ENCODE measurements at regions not wholly inside any gene's neighbourhood (a gene's known extent, or its start where the extent isn't known, plus 50 kb on each side); places are given as distances from the start of the nearest gene placed in this dataset.

DNA sequence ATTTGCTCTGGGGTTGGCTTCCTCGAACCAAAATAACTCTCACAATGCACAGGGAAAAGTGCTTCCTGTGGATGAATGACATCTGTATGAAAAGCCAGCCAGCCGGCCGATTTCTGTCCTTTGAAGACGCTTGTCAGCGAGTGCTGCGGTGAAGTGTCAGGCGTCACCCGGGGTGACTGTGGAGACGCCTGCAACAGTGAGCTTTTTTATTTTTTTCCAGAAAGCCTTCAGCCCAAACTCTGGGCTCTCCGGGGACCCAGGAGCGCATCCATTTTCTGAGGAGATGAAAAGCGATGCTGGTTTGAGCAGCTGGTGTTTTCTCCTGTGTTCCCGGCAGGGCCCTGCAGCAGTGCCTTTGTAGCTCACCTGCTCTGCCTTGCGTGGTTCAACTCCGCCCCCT is 147.9 kb upstream of the MYL2 start:
- TF ChIP-seq, protein P1, sequence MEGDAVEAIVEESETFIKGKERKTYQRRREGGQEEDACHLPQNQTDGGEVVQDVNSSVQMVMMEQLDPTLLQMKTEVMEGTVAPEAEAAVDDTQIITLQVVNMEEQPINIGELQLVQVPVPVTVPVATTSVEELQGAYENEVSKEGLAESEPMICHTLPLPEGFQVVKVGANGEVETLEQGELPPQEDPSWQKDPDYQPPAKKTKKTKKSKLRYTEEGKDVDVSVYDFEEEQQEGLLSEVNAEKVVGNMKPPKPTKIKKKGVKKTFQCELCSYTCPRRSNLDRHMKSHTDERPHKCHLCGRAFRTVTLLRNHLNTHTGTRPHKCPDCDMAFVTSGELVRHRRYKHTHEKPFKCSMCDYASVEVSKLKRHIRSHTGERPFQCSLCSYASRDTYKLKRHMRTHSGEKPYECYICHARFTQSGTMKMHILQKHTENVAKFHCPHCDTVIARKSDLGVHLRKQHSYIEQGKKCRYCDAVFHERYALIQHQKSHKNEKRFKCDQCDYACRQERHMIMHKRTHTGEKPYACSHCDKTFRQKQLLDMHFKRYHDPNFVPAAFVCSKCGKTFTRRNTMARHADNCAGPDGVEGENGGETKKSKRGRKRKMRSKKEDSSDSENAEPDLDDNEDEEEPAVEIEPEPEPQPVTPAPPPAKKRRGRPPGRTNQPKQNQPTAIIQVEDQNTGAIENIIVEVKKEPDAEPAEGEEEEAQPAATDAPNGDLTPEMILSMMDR (IDR thresholded peaks at IDR 0.05): no peak
- no peaks in the 10 kb centered on the region for H3K4me1 ChIP-seq
- peaks cover 0 to 27% of the 10 kb centered on the region in 2 donors for H3K27me3 ChIP-seq
- H3K27ac ChIP-seq: no peak overlapping the region
- no peak overlapping the region for H3K4me3 ChIP-seq
- intact Hi-C loops (cut with DNase I): no loop called here
- H3K36me3 ChIP-seq: no peaks in the 10 kb centered on the region
- ATAC-seq (no peak), DNase-seq (peak in 1 of 4 donors; percentile 20)
- no peaks in the 10 kb centered on the region for H3K9me3 ChIP-seq

DNA sequence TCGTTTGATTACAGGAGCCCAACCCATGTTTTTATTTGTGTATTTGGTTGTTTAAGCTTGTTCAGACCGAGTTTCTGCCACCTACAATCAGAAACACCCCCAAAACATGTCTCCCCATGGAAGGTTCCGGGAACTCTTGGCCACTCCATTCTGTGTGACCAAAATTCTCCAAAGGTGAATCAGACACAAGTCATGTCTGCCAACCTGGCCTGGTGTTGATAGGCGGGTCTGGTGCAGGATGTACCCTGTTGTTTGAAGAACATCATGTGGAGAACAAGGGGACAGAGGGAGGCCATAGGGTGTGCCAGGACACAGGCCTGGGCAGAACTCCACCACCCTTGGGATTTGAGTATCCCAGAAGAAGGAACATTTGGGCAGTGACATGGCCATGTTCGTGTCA is 147.1 kb upstream of the MYL2 start:
- no peaks in the 10 kb centered on the region for H3K36me3 ChIP-seq
- H3K4me1 ChIP-seq: no peaks in the 10 kb centered on the region
- TF ChIP-seq, protein P1 (IDR thresholded peaks at IDR 0.05): no peak
- intact Hi-C loops (cut with DNase I): no loop called here
- DNase-seq: no peak
- ATAC-seq: no peak
- no peak overlapping the region for H3K4me3 ChIP-seq
- H3K9me3 ChIP-seq: no peaks in the 10 kb centered on the region
- no peak overlapping the region for H3K27ac ChIP-seq
- peaks cover 0 to 20% of the 10 kb centered on the region in 2 donors for H3K27me3 ChIP-seq

DNA sequence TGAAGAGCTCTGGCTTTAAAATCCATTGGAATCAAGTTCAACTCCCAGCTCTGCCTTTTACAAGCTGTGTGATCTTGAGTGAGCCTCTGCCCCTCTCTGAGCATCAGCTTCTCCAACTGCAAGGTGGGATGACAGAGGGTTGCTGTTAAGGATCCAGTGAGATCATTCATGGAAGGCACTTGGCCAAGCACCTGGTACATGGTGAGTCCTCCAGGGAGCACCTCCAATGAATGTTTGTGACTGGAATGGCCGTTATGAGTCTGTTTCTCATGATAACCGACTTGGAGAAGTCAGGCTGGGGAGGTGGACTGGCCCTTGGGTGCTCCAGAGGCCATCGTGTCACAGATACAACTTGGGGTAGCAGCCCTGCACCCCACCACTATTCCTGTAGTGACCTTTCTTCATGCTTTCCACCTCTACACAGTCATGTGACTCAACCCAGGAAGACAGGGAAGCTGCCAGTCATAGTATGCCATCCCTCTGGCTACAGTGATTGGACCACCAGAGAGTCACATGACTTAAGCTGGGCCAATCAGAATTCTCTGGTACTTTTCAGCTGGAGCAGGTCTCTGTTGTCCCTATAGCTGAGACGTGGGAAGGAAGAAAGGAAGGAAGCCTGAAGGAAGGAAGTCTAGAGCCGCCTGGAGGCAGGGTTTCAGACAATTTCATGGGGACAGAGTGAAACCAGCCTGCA is 146.5 kb upstream of the MYL2 start:
- no peaks in the 10 kb centered on the region for H3K9me3 ChIP-seq
- intact Hi-C loops (cut with DNase I): no loop called here
- ATAC-seq (no peak), DNase-seq (no peak)
- TF ChIP-seq, protein P1 (IDR thresholded peaks at IDR 0.05): no peak
- H3K27me3 ChIP-seq: peaks cover 0 to 17% of the 10 kb centered on the region in 2 donors
- H3K4me1 ChIP-seq: no peaks in the 10 kb centered on the region
- no peaks in the 10 kb centered on the region for H3K36me3 ChIP-seq
- no peak overlapping the region for H3K4me3 ChIP-seq
- no peak overlapping the region for H3K27ac ChIP-seq

DNA sequence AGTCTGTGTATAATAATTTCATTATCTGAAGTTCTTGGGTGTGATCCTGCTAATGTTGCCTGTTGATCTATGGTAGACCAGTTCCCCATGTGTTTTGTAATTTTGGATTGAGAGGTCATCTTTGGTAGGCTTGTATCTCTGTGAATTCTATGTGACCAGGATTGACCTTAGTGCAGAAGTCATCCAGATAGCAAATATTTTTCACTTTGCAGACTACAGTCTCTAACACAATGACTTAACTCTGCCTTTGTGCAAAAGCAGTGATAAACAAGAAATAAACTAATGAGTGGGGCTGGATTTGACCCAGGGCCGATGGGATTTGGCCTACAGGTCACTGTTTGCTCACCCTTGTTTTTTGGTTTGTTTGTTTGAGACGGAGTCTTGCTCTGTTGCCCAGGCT is 144.6 kb upstream of the MYL2 start:
- Histone ChIP-seq H3K27ac (no peak overlapping the region), H3K9me3 (no peaks in the 10 kb centered on the region), H3K4me3 (no peak overlapping the region), H3K36me3 (no peaks in the 10 kb centered on the region), H3K27me3 (peaks cover 0 to 16% of the 10 kb centered on the region in 2 donors), H3K4me1 (no peaks in the 10 kb centered on the region)
- TF ChIP-seq, protein P1 (IDR thresholded peaks at IDR 0.05): no peak
- no peak for ATAC-seq
- DNase-seq: no peak
- intact Hi-C loops (cut with DNase I): no loop called here

DNA sequence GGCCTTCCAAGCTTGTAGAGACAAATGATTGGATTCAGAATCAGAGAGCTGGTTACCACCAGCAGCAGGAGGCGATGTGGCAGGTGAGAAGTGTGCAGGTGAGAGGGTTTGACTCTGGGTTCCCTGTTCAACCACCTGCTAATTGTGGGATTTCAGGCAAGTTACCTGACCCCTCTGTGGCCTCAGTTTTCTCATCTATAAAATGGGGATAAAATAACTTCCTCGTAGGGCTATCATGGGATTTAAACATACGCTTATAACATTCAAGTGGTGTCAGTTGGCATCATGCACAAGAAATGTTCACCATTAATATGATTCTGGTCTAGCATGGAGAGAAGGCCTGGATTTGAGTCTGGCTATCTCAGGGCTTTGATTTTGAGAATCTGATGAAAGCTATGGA is 143.8 kb upstream of the MYL2 start:
- Histone ChIP-seq H3K27ac (no peak overlapping the region), H3K27me3 (peaks cover 0 to 9% of the 10 kb centered on the region in 2 donors), H3K4me1 (no peaks in the 10 kb centered on the region), H3K4me3 (no peak overlapping the region), H3K9me3 (no peaks in the 10 kb centered on the region), H3K36me3 (no peaks in the 10 kb centered on the region)
- ATAC-seq: no peak
- TF ChIP-seq, protein P1 (IDR thresholded peaks at IDR 0.05): no peak
- DNase-seq: no peak
- intact Hi-C loops (cut with DNase I): no loop called here
